NCI-H2081 treated with DMSO at 0.1 percent for 48 hours (cell line): ENCODE measurements at regions not wholly inside any gene's neighbourhood (a gene's known extent, or its start where the extent isn't known, plus 50 kb on each side); places are given as distances from the start of the nearest gene placed in this dataset.

Experiments used
- DNase-seq: peaks from one replicate; lab custom pipeline; 2025; lab: John Stamatoyannopoulos, UW

- no peak for DNase-seq
Measured at GRCh38 chr5:99724732-99725290, 796.0 kb upstream of the CHD1 start.

DNA sequence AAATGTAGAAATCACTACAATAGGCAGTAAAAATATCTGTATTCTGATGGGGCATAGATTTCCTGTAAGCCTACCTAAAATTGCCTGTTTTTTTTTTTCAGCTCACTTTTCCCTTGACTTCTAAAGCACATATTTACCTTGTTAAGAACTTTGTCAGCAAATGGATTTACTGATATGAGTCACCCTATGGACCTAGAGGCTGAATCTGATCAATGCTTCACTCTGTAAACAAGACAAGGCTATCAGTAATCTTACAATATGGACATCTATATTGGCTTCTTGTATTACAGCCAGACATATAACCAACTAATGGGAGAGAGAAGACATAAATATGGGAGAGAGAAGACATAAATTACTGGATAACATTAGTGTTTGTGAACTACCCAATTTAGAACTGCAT lies 792.7 kb upstream of the CHD1 start:
- no peak for DNase-seq

- no peak for DNase-seq
Measured at GRCh38 chr5:99715921-99716320, 787.1 kb upstream of the CHD1 start.

GRCh38 chr5:99706160-99706559 lies 777.4 kb upstream of the CHD1 start:
- no peak for DNase-seq

GRCh38 chr5:99702565-99702964 lies 773.8 kb upstream of the CHD1 start:
- no peak for DNase-seq

DNA sequence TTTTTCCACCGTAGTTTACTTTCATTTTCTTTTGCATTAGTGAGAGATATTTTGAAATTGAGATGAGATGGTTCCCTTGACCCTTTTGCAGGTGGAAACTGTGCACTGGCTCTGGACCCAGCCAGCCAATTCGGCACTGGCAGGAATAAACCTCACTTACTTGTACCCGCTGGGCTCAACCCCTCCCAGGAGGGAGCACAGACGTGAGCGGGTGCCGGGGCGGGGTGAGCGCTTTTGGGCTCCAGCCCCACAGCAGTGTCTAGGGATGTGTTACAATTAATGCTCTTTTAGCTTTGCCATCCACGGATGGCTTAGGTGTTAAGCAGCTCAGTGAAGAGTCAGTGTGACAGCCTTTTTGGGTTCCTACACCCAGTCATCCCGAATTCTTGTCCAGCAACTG lies 766.1 kb upstream of the CHD1 start:
- no peak for DNase-seq

DNA sequence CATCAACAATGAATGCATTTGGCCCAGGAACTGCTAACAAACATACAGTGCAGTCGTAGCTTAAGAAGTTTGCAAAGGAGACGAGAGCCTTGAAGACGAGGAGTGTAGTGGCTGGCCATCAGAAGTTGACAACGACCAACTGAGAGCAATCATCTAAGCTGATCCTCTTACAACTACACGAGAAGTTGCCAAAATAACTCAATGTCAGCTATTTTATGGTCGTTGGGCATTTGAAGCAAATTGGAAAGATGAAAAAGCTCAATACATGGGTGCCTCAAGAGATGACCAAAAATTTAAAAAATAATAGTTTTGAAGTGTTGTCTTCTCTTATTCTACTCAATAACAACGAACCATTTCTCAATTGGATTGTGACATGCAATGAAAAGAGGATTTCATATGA lies 757.7 kb upstream of the CHD1 start:
- no peak for DNase-seq

- DNase-seq, result no peak
Measured at GRCh38 chr5:99675974-99676373, 747.2 kb upstream of the CHD1 start.

- DNase-seq, result no peak
Measured at GRCh38 chr5:99674101-99674500, 745.3 kb upstream of the CHD1 start.

GRCh38 chr5:99664972-99665371 lies 736.2 kb upstream of the CHD1 start:
- DNase-seq, result no peak

GRCh38 chr5:99651298-99651697 lies 722.5 kb upstream of the CHD1 start:
- DNase-seq, result no peak

DNA sequence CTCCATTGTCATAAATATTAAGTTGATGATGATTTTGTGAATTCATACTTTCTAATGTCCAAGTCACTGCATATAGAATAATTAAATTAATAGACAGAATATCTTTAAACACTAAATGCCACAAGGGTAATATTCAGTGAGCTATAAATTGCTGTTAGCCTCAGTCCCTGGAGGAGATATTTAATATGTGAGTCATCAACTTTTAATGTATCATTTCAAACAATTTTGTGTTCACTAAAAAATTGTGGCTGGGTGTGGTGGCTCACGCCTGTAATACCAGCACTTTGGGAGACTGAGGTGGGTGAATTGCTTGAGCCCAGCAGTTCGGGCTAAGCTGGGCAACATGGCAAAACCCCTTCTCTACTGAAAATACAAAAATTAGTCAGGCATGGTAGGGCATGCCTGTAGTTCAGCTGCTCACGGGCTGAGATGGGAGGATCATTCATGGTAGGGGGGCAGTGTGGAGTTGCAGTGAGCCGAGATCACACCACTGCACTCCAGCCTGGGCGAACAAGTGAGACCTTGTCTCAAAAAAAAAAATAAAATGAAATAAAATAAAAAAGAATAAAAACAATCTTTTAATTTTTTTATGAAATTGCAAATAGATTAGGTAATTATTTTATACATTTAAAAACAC lies 717.3 kb upstream of the CHD1 start:
- no peak for DNase-seq

DNA sequence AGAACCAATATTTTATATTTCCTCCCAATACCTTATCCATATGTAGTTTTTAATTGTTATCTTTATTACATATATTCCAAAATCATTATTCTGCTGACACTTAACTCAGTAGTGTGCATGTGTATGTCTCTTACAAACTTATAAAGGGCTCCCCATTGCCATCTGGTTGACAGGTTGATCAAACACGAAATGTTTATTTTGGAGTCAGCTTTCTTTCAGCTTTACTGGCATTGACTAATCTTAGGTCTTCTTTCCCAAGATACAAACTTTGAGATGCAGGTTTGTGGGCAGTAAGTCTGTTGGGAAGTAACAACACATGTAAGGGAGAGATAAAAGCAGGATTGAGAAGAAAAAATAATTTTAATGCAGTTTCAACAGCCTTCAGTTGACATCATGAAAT lies 716.0 kb upstream of the CHD1 start:
- no peak for DNase-seq

- no peak for DNase-seq
Measured at GRCh38 chr5:99640646-99641045, 711.8 kb upstream of the CHD1 start.

- no peak for DNase-seq
Measured at GRCh38 chr5:99639905-99640304, 711.1 kb upstream of the CHD1 start.

GRCh38 chr5:99636663-99637062 lies 707.9 kb upstream of the CHD1 start:
- no peak for DNase-seq

GRCh38 chr5:99621772-99622681 lies 693.2 kb upstream of the CHD1 start:
- DNase-seq, result no peak

- no peak for DNase-seq
Measured at GRCh38 chr5:99617335-99617734, 688.5 kb upstream of the CHD1 start.

GRCh38 chr5:99614888-99615287 lies 686.1 kb upstream of the CHD1 start:
- no peak for DNase-seq

GRCh38 chr5:99607124-99607523 lies 678.3 kb upstream of the CHD1 start:
- no peak for DNase-seq

- no peak for DNase-seq
Measured at GRCh38 chr5:99605904-99606303, 677.1 kb upstream of the CHD1 start.

GRCh38 chr5:99600952-99601351 lies 672.1 kb upstream of the CHD1 start:
- DNase-seq, result no peak

DNA sequence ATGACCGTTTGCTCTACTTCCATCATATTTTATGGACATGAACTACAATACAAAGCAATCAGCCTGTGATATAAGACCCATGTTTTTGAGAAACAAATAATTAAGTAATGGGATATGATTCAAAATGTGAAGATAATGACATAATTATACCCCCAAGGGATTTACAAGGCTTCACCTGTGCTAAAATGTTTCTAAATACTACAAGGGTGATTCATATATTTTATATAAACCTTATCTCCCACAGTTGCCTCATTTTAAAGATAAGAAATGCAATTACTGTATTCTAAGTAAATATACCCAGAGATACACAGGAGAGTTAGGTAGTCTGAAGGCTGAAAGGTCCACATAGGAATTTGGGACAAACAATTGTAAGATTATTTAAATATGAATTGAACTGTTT lies 662.0 kb upstream of the CHD1 start:
- DNase-seq, result no peak
